LNCaP clone FGC (cell line): ENCODE measurements at regions not wholly inside any gene's neighbourhood (a gene's known extent, or its start where the extent isn't known, plus 50 kb on each side); places are given as distances from the start of the nearest gene placed in this dataset.

ENCODE experiments used
- DNase-seq: peaks from one replicate; pipeline ENCODE4 v3.0.0-alpha.2; 2011; ENCODE audit warnings: low read depth
- H3K4me3 ChIP-seq: 2 replicates; pipeline ENCODE4 v1.5.1; 2011; ENCODE audit warnings: mild to moderate bottlenecking, low read depth, low read length, control low read depth
- CTCF ChIP-seq: IDR thresholded peaks from 2 replicates; pipeline ENCODE4 v1.5.1; 2012; ENCODE audit warnings: mild to moderate bottlenecking; ENCODE audit not compliant: control insufficient read depth, insufficient read depth; ENCODE audit errors: extremely low read depth

- no peak for TF ChIP-seq CTCF
- DNase-seq, result no peak
- H3K4me3 ChIP-seq, result no peak overlapping the region
Observed at GRCh38 chr6:134740473-134741199, 209.3 kb downstream of the ALDH8A1 start.

- H3K4me3 ChIP-seq, result no peak overlapping the region
- no peak for TF ChIP-seq CTCF
- DNase-seq, result no peak
Observed at GRCh38 chr6:134740027-134740373, 209.9 kb downstream of the ALDH8A1 start.

GRCh38 chr6:134739299-134740026, 210.4 kb downstream of the ALDH8A1 start:
- DNase-seq, result no peak
- TF ChIP-seq CTCF, result no peak
- H3K4me3 ChIP-seq, result no peak overlapping the region

- TF ChIP-seq CTCF, result no peak
- no peak for DNase-seq
- no peak overlapping the region for H3K4me3 ChIP-seq
Observed at GRCh38 chr6:134738211-134738885, 211.6 kb downstream of the ALDH8A1 start.

- no peak overlapping the region for H3K4me3 ChIP-seq
- no peak for DNase-seq
- no peak for TF ChIP-seq CTCF
Observed at GRCh38 chr6:134735461-134735860, 214.4 kb downstream of the ALDH8A1 start.

GRCh38 chr6:134734312-134734869, 215.5 kb downstream of the ALDH8A1 start:
- H3K4me3 ChIP-seq, result no peak overlapping the region
- DNase-seq, result no peak
- TF ChIP-seq CTCF, result no peak
